Natural killer cell treated with Interleukin-12 subunit alpha and Interleukin-12 subunit beta and Interleukin-15 and Interleukin-18, amount 100 ng/mL, for 72 hours (primary cell): ENCODE measurements at regions not wholly inside any gene's neighbourhood (a gene's known extent, or its start where the extent isn't known, plus 50 kb on each side); places are given as distances from the start of the nearest gene placed in this dataset.

Experiments
- ATAC-seq, 2 donors: fragments of 150-1000 bp; cut with Tn5 transposase in 1 of 2; sonication (Bioruptor Pico), chemical (Tn5 transposase) in 1 of 2; 2 replicates each; pipeline ENCODE4 v1.10.0; 2021
- DNase-seq: peaks from one replicate; pipeline ENCODE4 v3.0.0; 2022; ENCODE audit warnings: low spot score
- H3K27ac Mint-ChIP-seq, 2 donors: 1 replicate in 1 of 2; 2 replicates in 1 of 2; pipeline ENCODE4 v1.8.0; 2022; ENCODE audit warnings: mixed read lengths in 2 of 2, mild to moderate bottlenecking in 1 of 2, moderate library complexity in 1 of 2
- H3K27me3 Mint-ChIP-seq, 2 donors: 1 replicate in 1 of 2; 2 replicates in 1 of 2; pipeline ENCODE4 v1.8.0; 2022; ENCODE audit warnings: mixed read lengths in 2 of 2
- H3K36me3 Mint-ChIP-seq: one replicate; pipeline ENCODE4 v1.8.0; 2022; ENCODE audit warnings: mixed read lengths
- H3K4me1 Mint-ChIP-seq, 2 donors: 1 replicate in 1 of 2; 2 replicates in 1 of 2; pipeline ENCODE4 v1.8.0; 2022; ENCODE audit warnings: low read depth in 2 of 2, mixed read lengths in 2 of 2, mild to moderate bottlenecking in 1 of 2
- H3K4me3 Mint-ChIP-seq: one replicate; pipeline ENCODE4 v1.8.0; 2022; ENCODE audit warnings: mixed read lengths
- H3K9me3 Mint-ChIP-seq: 2 replicates; pipeline ENCODE4 v1.8.0; 2022; ENCODE audit warnings: mixed read lengths

DNA sequence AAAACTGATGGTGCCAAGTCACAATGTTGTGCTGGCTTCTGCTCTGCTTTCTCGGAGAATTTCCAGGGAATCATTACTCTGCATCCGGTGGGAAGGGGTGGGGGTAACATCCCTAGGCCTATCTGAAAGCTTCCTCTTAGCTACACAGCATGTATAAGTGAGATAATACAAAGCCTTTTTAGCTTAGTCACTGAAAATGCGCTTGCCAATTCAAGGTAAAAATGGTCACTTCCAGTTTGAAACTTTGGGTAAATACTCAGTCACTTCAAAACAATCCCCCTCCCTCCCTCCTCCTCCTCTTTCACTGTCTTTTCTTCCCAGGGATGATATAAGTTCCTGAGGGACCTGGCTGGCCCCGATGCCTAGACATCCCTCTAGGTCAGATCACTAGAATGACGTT, 57.3 kb upstream of the APBB1IP start:
- ATAC-seq (no peak), DNase-seq (no peak)
- no peaks in the 10 kb centered on the region for H3K9me3 Mint-ChIP-seq
- no peak overlapping the region for H3K4me3 Mint-ChIP-seq
- H3K27me3 Mint-ChIP-seq, result no peaks in the 10 kb centered on the region
- H3K4me1 Mint-ChIP-seq, result no peaks in the 10 kb centered on the region
- H3K27ac Mint-ChIP-seq, result no peak overlapping the region
- H3K36me3 Mint-ChIP-seq, result no peaks in the 10 kb centered on the region

DNA sequence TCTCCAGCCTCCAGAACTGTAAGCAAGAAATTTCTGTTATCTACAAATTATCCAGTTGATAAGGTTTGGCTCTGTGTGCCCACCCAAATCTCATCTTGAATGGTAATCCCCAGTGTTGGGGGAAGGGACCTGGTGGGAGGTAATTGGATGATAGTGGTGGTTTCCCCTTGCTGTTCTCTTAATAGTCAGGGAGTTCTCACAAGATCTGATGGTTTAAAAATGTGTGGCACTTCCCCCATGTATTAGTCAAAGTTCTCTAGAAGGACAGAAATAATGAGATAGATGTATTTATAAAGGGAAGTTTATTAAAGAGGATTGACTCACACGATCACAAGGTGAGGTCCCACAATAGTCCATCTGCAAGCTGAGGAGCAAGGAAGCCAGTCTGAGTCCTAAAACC, 56.2 kb upstream of the APBB1IP start:
- H3K27ac Mint-ChIP-seq, result no peak overlapping the region
- no peaks in the 10 kb centered on the region for H3K9me3 Mint-ChIP-seq
- no peaks in the 10 kb centered on the region for H3K36me3 Mint-ChIP-seq
- H3K27me3 Mint-ChIP-seq, result no peaks in the 10 kb centered on the region
- no peak overlapping the region for H3K4me3 Mint-ChIP-seq
- DNase-seq (no peak), ATAC-seq (no peak)
- no peaks in the 10 kb centered on the region for H3K4me1 Mint-ChIP-seq

DNA sequence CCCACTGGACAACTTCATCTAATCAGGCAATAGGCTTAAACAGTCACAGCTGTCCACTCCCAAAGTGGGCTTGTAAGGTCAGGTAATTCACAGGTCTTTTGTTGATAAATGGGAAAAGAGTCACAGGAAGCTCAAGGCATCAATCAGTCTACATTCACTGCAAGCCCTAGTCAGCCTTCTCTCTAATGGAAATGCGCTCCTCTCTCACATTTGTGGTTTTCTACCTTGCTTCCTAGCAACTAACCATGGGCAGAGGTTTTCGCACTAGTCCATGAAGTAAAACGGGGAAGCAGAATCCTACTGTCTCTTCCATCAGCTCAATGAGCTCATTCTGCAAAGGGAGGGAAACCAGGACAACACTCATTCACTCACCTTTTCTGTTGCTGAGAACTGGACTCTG, 53.5 kb upstream of the APBB1IP start:
- Mint-ChIP-seq H3K36me3 (no peaks in the 10 kb centered on the region), H3K4me3 (no peak overlapping the region), H3K9me3 (peaks cover 2% of the 10 kb centered on the region), H3K27me3 (no peaks in the 10 kb centered on the region), H3K27ac (no peak overlapping the region), H3K4me1 (no peaks in the 10 kb centered on the region)
- ATAC-seq, result no peak
- no peak for DNase-seq

DNA sequence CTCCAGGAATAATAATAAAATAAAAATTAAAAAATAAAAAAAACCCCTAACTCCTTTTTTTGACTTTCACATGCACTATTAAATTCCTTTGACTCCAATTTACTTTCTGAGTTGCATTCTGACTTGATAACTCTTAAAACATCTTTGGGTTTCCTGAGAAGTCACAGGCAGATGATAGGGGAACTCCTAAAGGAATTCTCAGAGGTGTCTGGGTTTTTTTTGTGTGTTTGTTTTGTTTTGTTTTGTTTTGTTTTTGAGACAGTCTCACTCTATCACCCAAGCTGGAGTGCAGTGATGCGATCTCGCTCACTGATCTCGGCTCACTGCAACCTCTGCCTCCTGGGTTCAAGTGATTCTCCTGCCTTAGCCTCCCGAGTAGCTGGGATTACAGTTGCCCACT, 52.7 kb upstream of the APBB1IP start:
- H3K4me3 Mint-ChIP-seq, result no peak overlapping the region
- H3K27ac Mint-ChIP-seq, result no peak overlapping the region
- H3K27me3 Mint-ChIP-seq, result peaks cover 3 to 4% of the 10 kb centered on the region in 2 donors
- peaks cover 3% of the 10 kb centered on the region for H3K9me3 Mint-ChIP-seq
- H3K36me3 Mint-ChIP-seq, result no peaks in the 10 kb centered on the region
- no peaks in the 10 kb centered on the region for H3K4me1 Mint-ChIP-seq
- no peak for ATAC-seq
- DNase-seq, result no peak

DNA sequence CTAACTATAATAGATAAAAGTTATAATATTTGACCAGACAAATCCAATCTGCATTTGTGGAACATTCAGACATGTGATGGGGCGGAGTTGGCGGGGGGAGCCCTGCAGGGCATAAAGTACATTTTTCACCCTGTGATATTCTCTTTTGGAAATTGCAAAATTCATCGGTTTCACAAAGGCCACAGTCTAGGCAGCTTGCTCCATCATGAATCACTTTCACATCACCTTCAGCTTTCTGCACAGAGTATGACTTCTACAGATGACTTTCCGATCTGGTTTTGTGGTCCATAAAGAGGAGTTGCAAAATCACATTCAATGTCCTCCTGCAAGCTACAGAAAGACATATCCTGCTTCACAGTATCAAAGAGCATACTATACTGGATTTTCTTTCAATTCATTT, 51.4 kb upstream of the APBB1IP start:
- ATAC-seq (peak; percentile 74 to 77), DNase-seq (no peak)
- Mint-ChIP-seq H3K9me3 (peaks cover 3% of the 10 kb centered on the region), H3K27me3 (peaks cover 3 to 11% of the 10 kb centered on the region in 2 donors), H3K4me3 (no peak overlapping the region), H3K27ac (no peak overlapping the region), H3K36me3 (no peaks in the 10 kb centered on the region), H3K4me1 (no peaks in the 10 kb centered on the region)
